AG08395 (cell line): ENCODE measurements at regions not wholly inside any gene's neighbourhood (a gene's known extent, or its start where the extent isn't known, plus 50 kb on each side); places are given as distances from the start of the nearest gene placed in this dataset.

ENCODE experiments used
- DNase-seq: peaks from one replicate; pipeline ENCODE4 v3.0.0; 2012; ENCODE audit warnings: mixed read lengths, low spot score

DNA sequence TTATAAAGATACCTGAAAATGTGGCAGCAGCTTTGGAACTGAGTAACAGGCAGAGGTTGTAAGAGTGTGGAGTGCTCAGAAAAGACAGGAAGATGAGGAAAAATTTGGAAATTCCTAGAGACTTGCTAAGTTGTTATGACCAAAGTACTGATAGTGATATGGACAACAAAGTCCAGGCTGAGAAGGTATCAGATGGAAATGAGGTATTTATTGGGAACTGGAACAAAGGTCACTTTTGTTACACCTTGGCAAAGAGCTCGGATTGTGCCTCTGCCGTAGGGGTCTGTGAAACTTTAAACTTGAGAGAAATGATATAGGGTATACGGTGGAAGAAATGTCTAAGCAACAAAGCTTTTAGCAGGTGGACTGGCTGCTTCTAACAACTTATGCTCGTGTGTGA is 419.9 kb downstream of the PCDH17 start:
- no peak for DNase-seq

DNA sequence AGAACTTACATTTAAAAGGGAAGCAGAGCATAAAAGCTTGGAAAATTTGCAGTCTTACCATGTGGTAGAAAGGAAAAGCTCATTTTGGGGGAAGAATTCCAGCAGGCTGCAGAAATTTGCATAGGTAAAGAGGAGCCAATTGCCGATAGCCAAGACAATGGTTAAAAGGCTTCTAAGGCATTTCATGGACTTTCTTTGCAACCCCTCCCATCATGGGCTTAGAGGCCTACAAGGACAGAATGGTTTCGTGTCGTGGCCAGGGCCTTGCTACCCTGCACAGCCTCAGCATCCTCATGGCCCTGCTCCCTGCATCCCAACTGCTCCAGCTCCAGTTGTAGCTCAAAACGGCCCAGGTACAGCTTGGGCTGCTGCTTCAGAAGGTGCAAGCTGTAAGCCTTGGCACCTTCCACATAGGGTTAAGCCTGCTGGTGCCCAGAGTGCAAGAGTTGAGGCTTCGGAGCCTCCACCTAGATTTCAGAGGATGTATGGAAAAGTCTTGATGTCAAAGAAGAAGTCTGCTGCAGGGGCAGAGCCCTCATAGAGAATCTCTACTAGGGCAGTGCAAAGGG is 420.3 kb downstream of the PCDH17 start:
- DNase-seq, result no peak

DNA sequence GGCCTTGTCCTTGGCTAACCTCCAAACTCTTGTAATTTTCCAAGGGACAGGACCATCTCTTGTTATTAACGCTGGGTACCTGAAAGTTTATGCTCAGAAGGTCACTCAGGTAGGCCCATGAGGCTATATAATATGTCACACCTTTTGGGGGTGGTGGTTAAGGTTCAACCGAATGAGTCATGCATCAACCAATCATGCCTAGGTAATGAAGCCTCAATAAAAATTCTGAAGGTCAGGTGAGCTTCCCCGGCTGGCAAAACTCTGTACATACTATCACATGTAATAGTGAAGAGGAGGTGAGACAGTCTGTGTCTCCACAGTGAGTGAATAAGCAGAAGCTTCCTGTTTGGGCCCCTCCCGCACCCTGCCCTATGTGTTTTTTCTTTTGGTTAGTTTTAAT is 424.9 kb downstream of the PCDH17 start:
- no peak for DNase-seq

DNA sequence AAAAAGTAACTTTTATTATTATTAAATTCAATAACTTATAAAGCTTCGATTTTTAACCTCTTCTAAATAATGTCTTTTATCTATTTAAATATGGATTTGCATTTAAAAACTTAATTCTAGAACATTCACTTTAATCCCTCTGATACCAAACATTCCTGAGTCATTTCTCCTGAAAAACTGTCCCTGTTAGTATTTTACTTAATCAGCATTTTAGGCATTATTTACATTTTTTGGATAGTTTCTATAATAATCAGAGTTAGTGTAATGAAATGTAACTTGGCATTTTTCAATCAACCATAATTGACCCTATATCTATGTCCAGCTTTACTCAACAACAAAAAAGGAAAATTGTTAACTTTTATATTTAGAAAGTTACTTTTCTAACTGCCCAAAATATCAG is 428.1 kb downstream of the PCDH17 start:
- no peak for DNase-seq

DNA sequence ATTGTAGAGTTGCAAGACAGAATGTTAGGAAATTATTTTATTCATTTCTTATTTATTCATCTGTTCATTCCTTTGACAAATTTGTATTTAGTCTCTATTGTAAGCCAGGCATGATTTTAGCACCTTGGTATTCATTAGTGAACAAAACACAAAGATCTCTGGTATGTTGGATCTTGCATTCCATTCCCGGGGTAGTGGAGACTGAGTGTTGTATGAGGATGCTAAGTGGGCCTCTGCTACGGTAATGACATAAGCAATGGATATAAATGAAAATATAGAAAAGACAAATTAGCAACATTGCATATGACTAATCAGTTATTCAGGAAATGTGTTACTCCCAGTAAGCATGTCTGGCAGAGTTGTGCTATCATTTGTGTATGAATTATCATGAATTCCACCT is 449.3 kb downstream of the PCDH17 start:
- no peak for DNase-seq

DNA sequence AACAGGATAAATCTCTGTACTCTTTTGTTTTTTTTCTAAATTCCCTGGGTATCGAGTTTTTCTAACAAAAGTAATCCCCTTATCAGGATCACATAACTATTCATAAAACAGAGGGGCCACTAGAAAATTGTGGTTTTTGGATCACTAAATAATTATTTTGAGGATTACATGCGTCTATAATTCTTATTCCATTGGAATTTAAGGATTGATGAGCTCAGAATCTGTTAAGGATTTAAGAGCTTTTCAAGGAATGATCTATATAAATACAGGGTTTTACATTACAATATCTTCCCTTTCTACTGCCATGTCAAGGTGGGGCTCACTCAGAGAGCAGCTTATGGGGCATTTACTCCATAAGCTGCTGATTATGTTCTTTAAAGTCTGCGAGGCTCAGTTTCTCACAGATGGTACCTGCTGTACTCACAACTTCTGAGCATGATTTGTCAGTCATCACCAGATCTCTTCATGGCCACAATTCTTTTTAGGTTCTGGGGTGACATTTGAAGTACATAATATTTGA is 449.8 kb downstream of the PCDH17 start:
- DNase-seq, result no peak

DNA sequence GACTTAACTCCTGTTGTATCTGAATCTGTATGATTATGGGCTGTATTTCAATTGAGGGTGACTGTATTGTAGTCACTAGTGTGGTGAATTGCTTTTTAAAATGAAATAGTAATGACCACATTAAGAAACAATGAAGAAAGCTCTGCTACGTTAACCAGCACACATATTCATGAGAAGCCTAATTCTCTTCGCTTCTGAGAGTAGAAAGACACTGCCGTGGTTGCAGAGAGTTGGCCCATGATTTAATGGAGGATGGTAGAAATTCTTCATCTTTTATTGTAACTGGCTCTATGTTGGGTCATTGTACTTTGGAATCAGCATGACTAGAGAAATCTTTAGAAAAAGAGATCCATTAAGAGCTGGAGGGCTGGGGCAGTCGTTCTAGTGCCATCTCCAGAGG is 451.5 kb downstream of the PCDH17 start:
- no peak for DNase-seq

DNA sequence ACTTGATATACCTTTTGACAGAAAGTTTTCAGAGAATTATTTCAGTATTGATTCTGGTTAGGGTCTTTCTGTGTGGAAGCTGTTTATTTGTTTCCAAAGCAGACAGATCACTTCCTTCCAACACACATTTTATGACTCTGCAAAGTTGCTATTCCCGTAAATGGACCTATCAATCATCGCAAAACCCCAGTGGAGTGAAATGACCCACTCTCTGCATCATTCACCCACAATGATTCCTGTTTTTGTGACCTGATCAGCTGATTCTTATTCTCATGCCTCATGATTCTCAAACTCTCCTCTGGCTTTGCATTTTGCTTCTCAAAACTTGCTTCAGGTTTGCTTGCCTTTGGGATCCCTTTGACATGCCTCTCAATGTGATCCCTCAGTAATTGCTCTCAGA is 453.7 kb downstream of the PCDH17 start:
- DNase-seq, result no peak

DNA sequence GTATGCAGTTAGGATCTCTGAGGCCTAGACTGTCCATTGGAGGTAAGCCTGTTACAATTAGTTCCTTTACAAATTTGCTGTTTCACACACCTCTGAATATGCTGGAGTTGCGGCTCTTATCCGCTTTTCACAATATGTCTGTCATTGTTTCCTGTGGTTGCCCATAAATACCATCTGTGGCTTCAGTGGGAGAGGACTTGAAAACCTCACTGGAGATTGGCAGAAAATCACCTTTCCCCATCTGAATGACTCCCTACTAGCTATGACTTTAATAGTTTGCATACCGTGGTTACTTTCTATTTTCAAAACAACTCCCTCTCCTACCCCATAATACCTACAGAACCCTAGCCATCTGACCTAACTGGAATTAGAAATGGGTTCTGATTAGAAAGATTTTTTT is 454.3 kb downstream of the PCDH17 start:
- DNase-seq, result no peak

DNA sequence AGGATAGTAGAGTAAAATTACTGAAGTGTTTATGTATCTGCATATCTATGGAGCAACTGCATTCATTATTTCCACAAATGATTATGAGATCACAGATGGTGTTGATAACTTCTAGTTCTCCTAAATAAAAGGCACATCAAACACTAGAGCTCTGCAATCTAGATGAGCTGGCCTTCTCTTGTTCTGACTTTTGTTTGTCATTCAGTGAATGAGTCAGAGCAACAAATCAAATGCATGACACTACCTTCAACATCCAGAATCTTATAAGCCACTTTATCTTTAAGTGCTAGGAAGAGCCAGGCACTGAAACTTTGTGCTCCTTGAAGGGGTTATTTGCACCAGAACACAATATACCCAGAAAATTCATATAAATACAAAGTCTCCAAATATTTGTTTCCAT is 456.0 kb downstream of the PCDH17 start:
- no peak for DNase-seq

DNA sequence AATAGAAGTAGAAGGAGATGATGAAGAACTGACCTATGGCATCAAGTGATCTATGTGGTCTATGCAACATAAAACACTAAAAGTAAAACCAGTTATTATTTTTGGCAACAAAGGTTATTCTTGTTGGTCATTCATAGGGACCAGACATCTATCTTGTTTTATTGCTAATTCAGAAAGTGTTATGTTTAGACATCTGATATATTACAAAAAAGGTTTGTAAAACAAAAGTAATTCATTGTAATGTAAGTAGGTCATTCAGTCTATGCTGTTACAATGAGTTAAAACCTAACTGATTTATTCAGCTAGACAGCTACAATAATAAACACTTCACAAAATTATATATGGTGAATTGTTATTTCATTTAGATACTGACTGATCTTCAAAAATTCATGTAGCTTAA is 461.9 kb downstream of the PCDH17 start:
- no peak for DNase-seq

DNA sequence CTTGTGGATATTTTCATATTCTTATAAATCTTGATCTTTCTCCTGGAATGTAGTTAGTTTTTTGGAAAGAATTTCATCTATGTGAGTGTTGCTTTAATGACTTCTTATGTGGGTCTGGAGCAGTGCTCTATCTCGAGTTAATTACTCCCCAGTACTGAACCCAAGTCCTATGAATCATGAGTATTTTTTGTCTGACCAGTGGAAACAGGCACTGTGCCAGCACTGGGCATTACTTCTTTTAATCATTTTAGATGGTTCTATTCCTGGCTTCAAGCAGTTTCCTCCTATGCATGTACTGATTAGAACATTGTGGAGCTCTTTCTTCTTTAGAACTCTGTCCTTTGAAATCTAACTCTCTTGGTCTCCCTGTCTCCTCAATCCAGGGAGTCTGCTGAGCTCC is 466.3 kb downstream of the PCDH17 start:
- no peak for DNase-seq

DNA sequence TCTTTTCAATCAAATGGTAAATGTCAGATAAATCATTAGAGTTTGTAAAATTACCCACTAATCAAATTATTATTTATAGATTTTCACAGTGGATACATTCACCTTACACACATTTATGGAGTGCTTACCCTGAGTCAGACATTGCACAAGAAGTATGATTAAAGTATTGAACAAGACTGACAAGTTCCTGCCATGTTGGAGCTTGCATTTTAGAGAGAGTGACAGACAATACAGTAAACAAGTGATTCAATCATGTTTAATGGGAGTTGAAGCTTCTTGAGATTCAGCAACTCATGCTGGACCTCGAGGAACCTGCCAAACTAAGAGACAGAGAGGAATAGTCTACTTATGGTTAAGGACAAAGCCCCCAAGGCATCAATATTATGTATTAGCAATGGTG is 487.8 kb downstream of the PCDH17 start:
- DNase-seq, result no peak

DNA sequence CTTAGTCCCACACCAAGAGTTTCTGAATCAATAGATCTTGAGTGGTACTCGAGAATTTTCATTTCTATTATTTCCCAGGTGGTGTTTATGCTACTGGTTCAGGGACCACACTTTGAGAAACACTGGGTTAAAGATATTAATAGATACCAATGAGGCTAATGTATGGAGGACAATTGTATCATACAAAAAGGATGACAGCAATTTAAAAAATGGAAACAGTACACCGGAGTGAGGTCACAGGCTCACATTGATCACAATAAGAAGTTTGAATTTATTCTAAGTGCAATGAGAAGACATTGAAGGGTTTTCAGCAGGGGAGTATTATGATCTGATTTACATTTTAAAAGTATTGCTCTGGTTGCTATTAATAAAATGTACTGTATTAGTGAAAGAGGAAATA is 488.3 kb downstream of the PCDH17 start:
- DNase-seq, result no peak

DNA sequence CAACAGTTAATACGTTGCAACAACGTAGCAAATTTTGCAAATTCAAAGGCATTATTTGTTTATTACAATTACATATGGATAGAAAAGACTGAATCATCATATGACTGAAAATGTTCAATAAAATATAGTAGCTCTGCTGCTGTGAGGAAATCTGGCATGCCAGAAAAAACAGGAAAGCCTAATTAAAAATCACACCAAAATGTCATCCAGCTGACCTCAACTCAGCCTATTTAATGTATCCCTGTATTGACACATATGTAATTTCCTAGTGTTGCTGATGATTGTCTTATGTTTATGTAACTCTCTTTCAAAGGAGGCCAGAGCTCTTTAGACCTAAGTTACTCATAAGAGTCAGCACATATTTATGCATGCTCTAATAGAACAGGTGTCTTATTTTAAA is 495.0 kb downstream of the PCDH17 start:
- DNase-seq, result no peak

DNA sequence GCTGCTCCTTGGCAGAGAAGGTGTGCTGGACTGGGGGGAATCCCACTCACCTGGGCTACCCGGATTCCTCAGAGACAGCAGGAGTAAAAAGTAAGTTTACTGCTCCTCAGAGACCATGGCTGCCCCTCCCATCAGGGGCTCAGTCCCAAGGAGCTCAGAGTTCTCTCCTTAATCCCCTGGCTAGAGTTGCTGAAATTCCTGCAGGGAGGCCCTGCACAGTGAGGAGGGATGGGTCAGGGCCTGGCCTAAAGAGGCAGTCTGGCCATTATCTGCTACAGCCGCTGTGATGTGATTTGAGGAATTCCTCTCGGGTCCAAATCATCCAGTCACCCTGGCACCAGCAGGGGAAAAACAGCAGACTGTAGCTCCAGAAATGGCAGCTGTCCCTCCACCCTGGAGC is 502.5 kb downstream of the PCDH17 start:
- no peak for DNase-seq

DNA sequence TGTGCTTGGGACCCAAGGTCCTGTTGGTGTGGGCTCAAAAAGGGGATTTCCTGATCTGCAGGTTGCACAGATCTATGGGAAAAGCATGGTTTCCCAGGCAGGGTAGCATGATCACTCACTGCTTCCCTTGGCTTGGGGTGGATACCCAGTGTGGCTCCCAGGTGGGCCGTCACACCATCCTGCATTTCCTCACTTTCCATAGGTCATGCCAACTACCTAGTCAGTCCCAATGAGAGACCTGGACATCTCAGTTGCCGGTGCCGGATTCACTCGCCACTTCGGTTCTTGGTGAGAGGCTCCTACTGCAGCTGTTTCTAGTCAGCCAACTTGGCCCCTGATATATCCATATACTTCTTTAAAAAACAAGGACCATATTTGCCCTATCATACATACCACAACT is 503.0 kb downstream of the PCDH17 start:
- no peak for DNase-seq

DNA sequence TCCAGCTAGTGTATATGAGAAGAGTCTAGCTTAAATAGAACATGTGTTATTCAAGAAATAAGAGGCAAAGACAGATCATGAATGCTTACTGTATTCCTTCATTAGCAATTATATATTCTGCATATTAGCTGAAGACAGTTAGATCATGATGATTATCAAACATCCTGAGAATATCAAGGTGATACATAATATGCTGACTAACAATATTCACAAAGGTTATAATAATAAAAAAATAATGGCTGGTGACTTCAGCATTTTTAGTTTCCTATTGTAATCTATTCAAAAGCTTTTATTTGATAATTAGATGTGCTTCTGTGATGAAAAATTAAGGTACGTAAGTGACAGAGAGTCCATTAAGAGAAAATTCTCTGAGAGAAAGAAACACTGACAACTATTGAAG is 511.4 kb downstream of the PCDH17 start:
- DNase-seq, result no peak

DNA sequence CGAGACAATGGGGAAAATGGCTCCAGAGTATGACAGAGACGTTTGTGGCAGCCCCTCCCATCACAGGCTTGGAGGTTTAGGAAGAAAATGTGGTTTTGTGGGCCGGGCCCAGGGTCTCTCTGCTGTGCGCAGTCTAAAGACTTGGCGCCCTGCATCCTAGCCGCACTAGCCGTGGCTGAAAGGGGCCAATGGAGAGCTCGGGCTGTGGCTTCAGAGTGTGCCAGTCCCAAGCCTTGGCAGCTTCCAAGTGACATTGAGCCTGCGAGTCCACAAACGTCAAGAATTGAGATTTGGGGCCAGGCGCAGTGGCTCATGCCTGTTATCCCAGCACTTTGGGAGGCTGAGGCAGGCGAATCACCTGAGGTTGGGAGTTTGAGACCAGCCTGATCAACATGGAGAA is 513.1 kb downstream of the PCDH17 start:
- no peak for DNase-seq

DNA sequence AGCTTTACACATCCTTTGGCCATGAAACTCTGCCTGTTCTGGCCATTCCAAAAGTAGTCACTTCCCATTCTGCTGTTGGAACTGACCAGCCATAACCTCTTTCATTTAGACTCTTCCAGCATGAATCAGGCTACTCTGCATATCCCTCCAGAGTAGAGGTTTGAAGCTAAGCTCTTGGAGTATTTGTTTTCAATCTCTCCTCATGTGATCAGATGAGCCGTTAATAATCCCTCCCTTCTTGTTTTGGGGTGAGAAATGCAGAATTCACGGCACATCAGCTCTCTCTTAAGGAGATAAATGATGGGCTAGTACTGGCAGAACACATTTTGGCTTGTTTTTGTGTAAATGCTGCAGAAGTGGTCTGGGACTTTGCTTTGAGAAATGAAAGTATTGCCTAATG is 519.9 kb downstream of the PCDH17 start:
- DNase-seq, result no peak

DNA sequence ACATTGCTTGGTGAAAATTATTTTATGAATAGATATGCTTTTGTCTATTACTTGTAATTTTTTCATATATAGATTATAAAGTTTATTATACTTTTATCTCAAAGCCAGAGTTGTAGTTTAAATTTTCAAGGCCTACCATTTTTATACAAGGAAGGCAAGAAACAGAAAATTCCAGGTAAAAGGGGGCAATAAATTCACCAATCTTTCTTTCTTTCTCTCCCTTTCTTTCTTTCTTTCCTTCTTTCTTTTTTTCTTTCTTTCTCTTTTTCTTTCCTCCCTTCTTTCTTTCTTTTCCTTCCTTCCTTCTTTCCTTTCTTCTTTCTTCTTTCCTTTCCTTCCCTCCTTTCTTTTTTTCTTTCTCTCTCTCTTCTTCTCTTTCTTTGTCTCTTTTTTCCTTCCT is 529.4 kb downstream of the PCDH17 start:
- DNase-seq, result no peak

DNA sequence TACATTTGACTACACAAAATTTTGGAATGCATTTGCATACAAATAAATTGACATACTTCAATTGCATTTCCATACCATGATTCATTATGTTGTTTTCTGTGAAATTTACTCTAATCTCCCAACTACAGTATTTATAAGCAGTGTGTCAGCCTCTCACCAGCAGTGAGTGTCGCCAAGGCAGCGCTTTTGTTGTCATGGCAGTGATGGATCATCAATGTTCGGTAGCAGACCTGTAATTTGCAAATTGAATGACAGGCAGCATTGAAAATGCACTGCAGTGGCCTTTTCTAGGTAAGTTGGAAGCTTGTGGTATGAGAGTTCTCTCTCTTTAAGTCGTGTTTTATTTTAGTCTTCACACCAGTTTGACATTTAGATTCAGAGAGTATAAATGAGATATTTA is 534.1 kb downstream of the PCDH17 start:
- DNase-seq, result no peak

DNA sequence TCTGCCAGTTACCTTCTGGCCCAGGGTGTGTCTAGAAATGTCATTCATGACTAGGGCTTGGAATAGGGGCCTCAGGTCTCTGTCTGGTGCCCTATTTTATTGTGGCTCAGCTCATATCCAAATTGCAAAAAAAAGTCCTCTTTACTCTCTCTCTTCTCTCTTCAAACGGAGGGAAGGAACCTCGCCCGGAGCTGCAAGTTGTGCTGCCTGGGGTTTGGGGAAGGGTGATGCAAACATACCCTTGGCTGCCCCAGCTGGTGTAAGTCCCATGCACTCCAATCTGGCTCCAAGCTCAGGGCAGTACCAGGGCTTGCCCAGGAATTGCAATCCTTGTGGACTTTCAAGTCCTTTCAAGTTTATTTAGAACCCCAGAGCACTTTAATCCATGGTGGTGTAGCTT is 549.6 kb downstream of the PCDH17 start:
- no peak for DNase-seq

DNA sequence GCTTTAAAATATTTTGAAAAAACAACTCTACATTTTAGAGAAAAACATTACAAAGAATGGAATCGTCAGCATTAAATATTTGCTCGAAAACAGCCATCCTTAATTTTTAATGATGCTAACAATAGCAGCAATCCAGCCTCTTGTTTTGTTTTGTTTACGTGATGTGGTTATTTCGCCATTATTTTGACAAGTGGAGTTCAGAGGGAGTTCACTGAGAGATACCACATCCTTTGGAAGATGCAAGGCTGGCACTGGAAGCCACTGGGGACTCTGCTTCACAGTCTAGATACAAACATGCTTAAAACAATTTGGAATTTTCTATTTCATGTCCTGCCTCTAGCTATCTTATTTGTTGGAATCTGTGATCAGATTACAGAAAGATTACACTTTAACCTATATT is 556.3 kb downstream of the PCDH17 start:
- no peak for DNase-seq

DNA sequence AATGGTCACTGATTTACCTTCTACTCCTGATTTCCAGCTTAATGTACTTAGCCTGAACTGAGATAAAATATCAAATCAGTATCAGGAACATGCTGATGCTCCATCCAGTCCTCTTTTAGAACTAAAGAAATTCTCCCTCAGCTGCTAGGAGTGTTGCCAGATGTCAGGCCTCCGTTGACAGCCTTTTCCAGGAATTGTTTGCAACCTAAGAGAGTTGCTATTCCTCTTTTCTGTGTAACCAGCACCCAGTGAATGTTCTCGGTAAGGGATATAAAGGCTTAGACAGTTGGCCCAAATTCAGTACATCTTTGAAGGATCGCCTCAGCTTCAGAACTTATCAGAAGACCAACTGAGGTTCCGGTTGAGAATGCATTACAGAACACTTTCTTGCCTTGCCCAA is 559.0 kb downstream of the PCDH17 start:
- DNase-seq, result no peak
